Right renal pelvis (tissue), 4 donors: ENCODE measurements at regions not wholly inside any gene's neighbourhood (a gene's known extent, or its start where the extent isn't known, plus 50 kb on each side); places are given as distances from the start of the nearest gene placed in this dataset.
"Not testable (repeated sequence)": the region's sequence is repeated elsewhere in the genome, so short reads cannot be mapped to it uniquely, and the experiment has no call there.

Source experiments
- DNase-seq, 4 donors: peaks; one replicate each; pipeline ENCODE4 v3.0.0-alpha.2; 2013; ENCODE audit warnings: low read depth in 4 of 4, low spot score in 3 of 4, missing footprints in 1 of 4

DNA sequence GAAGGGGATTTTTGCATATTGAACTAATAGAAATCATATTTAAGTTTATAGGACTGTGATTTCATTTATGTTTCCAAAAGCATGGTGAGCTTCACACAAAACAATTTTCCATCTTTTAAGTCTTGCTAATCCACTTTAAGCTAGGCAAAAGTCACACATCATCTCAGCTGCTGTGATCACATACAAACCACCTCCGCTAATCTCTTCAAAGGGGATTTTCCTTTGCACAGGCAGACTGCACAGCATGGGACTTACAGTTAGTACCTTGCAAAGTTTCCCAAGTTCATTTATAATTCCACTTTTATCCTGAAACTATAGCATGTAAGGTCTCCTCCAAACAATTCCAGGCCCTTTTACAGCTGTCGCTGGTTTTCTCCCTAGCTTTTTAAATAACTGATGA, 225.1 kb upstream of the CNTN3 start:
- no peak for DNase-seq

- DNase-seq = no peak
Observed at GRCh38 chr3:74832925-74833324, 218.5 kb upstream of the CNTN3 start.

DNA sequence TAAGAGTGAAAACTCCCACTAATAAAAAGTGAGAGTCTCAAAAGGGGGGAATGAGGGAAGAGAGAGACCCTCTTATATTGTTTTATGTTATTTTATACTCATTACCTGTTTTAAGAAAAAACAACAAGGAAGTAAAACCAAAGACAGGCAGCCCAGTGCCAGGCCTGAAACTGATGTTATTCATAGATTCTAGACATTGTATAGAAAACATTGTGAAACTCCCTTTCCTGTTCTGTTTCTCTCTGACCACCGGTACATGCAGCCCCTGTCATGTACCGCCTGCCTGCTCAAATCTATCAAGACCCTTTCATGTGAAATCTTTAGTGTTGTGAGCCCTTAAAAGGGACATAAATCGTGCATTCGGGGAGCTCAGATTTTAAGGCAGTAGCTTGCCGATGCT, 216.4 kb upstream of the CNTN3 start:
- DNase-seq = not testable (repeated sequence)

- not testable (repeated sequence) for DNase-seq
Observed at GRCh38 chr3:74825404-74825803, 210.9 kb upstream of the CNTN3 start.

DNA sequence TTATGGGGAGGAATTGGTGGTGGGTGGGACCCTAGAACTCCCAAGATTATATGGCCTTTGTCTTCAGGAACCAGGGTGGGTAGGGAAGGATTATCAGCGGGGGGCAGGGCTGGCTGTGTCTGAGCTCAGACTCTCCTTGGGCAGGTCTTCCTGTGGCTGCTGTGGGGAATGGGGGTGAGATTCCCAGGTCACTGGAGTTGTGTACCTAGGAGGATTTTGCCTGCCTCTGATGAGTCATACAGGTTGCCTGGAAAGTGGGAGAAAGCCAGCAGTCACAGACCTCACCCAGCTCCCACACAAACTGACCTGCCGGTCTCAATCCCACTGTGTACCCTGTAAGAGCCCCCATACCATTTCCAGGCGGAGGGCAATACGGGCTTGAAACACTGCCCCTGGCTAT, 209.9 kb upstream of the CNTN3 start:
- no peak for DNase-seq

GRCh38 chr3:74814181-74814580, 199.7 kb upstream of the CNTN3 start:
- DNase-seq = no peak

- DNase-seq = no peak
Observed at GRCh38 chr3:74812756-74813155, 198.3 kb upstream of the CNTN3 start.

DNA sequence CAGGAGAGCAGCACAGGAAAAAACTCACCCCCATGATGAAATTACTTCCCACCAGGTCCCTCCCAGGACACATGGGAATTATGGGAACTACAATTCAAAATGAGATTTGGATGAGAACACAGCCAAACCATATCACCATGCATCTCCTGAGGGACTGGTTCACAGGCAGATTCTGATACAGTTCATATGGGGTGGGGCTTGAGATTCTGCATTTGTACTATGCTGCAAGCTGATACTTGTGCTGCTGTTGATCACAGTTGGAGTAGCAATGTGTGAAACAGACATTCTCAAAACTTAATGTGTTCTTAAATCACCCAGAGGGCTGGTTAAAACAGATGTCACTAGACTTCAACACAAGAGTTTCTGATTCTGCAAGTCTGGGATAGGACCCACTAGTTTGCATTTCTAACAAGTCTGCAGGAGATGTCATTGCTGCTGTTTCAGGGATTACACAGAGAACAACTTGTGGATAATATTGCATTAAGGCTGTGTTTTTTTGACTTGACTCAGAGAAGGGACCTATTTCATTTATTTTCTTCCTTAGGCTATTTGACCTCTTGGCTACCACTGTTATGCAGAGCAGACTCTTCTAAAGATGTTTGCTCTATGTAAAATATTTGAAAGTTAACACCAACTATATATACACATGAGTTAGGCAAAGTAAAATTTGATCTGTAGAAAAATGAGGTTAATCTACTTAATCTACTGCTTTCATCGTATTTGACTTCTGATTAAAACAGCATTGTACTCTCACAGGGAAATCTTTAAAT, 194.2 kb upstream of the CNTN3 start:
- DNase-seq = no peak

GRCh38 chr3:74801924-74802323, 187.5 kb upstream of the CNTN3 start:
- no peak for DNase-seq

DNA sequence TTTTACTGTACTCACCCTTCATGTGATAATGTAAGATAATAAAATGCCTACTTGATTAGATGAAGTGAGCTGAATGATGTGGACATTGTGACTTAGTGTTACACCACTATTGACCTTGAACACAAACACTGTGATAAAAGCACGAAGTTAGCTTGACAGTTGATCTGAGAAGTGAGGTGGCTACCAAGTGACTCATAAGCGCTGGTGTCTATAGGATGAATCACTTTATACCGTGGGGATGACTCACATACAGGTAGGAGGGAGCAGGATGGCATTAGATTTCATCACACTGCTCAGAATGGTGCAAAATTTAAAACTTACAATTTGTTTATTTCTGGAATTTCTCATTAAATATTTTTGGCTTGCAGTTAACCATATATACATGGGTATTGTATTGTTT, 174.7 kb upstream of the CNTN3 start:
- no peak for DNase-seq

GRCh38 chr3:74787011-74787410, 172.6 kb upstream of the CNTN3 start:
- peak in 2 of 4 donors; percentile 2 to 3 for DNase-seq

- no peak for DNase-seq
Observed at GRCh38 chr3:74771401-74771800, 156.9 kb upstream of the CNTN3 start.

DNA sequence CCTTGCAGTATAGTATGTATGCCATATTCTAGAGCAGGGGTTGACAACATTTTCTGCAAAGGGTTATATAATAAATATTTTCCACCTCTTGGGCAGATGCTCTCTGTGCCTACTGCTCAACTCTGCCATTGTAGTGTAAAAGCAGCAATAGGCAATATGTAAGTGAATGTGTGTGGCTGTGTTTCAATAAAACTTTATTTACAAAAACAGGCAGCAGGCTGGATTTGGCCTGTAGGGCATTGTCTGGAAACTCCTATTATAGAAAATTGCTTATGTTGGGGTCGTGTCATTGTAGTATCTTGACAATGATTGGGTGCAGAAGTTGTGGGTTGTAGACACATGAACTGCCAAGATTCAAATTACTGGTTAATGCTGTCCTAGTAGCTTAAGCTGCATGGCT, 153.6 kb upstream of the CNTN3 start:
- no peak for DNase-seq

DNA sequence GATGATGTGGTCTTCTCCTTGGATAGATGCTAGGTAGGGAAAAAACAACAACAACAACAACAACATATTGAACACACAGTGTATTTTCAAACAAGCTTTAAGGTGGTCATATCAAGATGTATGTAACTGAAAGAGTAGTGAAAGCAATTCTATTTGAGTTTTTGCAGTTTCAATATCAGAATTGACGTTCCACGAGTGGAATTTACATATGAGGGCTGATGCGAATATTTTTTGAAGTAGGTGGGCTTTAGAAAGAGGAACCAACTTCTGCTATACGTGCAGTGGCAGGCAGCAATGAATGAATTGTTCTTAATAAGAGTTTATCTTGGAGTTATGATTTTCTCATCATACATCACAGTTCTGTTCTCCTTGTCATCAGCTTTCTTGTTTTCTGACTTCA, 151.9 kb upstream of the CNTN3 start:
- DNase-seq = no peak

DNA sequence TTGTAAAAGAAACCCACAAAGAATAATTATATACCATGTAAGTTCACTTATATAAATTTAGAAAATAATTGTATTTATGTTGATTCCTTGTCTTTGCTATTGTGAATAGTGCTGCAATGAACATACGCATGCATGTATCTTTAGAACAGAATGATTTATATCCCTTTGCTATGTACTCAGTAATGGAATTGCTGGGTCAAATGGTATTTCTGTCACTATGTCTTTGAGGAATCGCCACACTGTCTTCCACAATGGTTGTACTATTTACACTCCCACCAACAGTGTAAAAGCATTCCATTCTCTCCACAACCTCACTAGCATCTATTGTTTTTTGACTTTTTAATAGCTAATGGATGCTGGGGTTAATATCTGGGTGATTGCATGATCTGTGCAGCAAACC, 149.4 kb upstream of the CNTN3 start:
- no peak for DNase-seq

DNA sequence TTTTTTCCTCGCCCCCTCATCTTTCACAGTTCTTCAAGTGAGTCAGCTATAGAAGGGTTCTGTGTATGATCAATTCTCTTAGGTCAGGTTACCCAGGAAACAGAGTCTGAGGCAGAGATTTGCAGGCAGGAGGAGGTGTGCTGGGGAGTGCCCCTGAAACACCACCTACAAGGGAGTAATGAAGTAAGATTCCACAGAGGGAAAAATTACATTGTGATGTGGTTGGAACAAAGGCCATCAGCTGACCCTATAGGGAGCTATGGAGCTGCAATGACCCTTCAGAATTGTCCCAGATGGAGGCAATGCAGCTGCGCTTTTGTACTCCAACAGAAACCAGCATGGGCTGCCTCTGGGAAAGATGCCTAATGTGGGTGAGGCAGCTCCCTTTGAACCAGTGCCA, 142.2 kb upstream of the CNTN3 start:
- no peak for DNase-seq

- DNase-seq = no peak
Observed at GRCh38 chr3:74752290-74752689, 137.8 kb upstream of the CNTN3 start.

- no peak for DNase-seq
Observed at GRCh38 chr3:74751775-74752174, 137.3 kb upstream of the CNTN3 start.

GRCh38 chr3:74750901-74751300, 136.4 kb upstream of the CNTN3 start:
- DNase-seq = no peak

GRCh38 chr3:74739242-74739641, 124.8 kb upstream of the CNTN3 start:
- no peak for DNase-seq

DNA sequence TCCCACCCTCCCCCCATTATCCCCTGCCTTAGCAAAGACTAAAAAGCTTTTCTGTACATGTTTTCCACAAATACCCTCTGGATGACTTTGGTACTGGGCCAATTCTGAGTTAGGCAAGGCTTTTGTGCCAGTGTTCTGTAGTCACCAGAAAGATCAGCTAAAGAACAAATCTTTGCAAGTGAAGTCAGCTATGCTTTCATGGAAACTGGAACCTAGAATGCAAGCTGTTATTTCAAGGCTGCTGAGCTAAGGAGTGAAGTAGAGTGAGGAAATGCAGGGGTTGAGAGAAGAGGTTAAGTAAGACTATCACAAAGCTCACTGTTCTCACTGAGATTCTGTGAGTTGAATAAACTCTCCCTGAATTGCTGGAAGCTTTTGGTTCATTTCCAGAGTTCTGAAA, 107.8 kb upstream of the CNTN3 start:
- DNase-seq = no peak

DNA sequence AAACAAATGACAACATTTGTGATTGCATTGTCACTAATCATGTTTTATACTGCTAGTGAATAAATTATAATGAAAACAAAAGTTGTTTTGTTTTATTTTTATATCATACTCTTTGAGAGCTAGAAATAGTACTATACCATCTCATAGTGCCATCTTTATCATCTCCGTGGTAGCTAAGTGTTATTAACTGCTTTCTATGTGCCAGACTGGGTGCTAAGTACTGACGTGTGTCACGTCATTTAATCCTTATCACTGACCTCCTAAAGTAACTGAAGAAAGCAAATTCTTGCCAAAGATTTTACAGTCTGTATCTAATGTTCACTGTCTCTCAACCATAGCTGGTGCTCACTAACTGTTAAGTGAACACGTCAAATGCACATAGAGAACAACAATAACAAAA, 99.5 kb upstream of the CNTN3 start:
- no peak for DNase-seq

GRCh38 chr3:74711913-74712512, 97.6 kb upstream of the CNTN3 start:
- no peak for DNase-seq
